GM12878 (cell line): ENCODE measurements at regions not wholly inside any gene's neighbourhood (a gene's known extent, or its start where the extent isn't known, plus 50 kb on each side); places are given as distances from the start of the nearest gene placed in this dataset.

ENCODE experiments used
- ATAC-seq: fragments of 200-7000 bp; cut with Tn5 transposase; 3 replicates; pipeline ENCODE4 v1.9.1; 2020; ENCODE audit warnings: mild to moderate bottlenecking, moderate library complexity
- BruUV-seq: library from RNA; stranded (reverse); fragments of 400-500 nt; replicated peaks from 2 replicates; lab custom pipeline; 2021; lab: Mats Ljungman, UMichigan
- CTCF ChIA-PET: fragments of 300-600 bp; sonication (Branson Sonifier 250); formaldehyde crosslinking; extraction: SDS; loops from one replicate; lab custom pipeline; 2021; ENCODE audit warnings: inconsistent platforms; lab: Yijun Ruan, JAX
- POLR2A ChIA-PET: fragments of 350-600 bp; formaldehyde crosslinking; extraction: SDS; loops from one replicate; lab custom pipeline; 2021; ENCODE audit warnings: inconsistent platforms; lab: Charles Lee
- RAD21 ChIA-PET: fragments of 300-600 bp; sonication (Branson Sonifier 250); formaldehyde crosslinking; loops from one replicate; lab custom pipeline; 2023; ENCODE audit warnings: antibody characterized with exemption; ENCODE audit not compliant: unreplicated experiment; lab: Charles Lee
- SMC1A ChIA-PET: fragments of 300-600 bp; sonication (Branson Sonifier 250); formaldehyde crosslinking; loops from one replicate; lab custom pipeline; 2023; ENCODE audit not compliant: unreplicated experiment, uncharacterized antibody; lab: Charles Lee
- DNase-seq: peaks from one replicate; pipeline ENCODE4 v3.0.0-alpha.2; 2011; ENCODE audit warnings: low read depth, low spot score
- FAIRE-seq: peaks from 3 replicates; lab custom pipeline; 2011; peaks lifted over from hg19 to GRCh38; lab: Jason Lieb, UNC
- H2AFZ ChIP-seq: 2 replicates; pipeline ENCODE4 v1.6.0; 2011; ENCODE audit warnings: low read depth, low read length, control low read depth; ENCODE audit not compliant: control insufficient read depth
- H3K27ac ChIP-seq: 2 replicates; pipeline ENCODE4 v1.5.1; 2011; ENCODE audit warnings: control low read depth; ENCODE audit not compliant: control insufficient read depth, insufficient read depth
- H3K27me3 ChIP-seq, 2 experiments: replicated peaks in 1 of 2; 2 replicates each; pipeline versions ENCODE4 v1.6.0 to v1.6.1; 2011; ENCODE audit warnings: low read length in 1 of 2; ENCODE audit not compliant: control insufficient read depth in 2 of 2, insufficient read depth in 2 of 2
- H3K36me3 ChIP-seq, 2 experiments: 2 replicates each; pipeline ENCODE4 v1.5.1; 2011; ENCODE audit warnings: low read length in 1 of 2; ENCODE audit not compliant: control insufficient read depth in 2 of 2, insufficient read depth in 2 of 2
- H3K4me1 ChIP-seq: 2 replicates; pipeline ENCODE4 v1.6.1; 2011; ENCODE audit warnings: mild to moderate bottlenecking, low read length, moderate library complexity, mixed read lengths; ENCODE audit not compliant: control insufficient read depth, insufficient read depth
- H3K4me2 ChIP-seq: 2 replicates; pipeline ENCODE4 v1.6.0; 2011; ENCODE audit warnings: control low read depth; ENCODE audit not compliant: control insufficient read depth, insufficient read depth
- H3K4me3 ChIP-seq: fragments of 200-600 bp; sonication (generic); 2 replicates; pipeline ENCODE4 v1.5.1; 2016
- H3K79me2 ChIP-seq: 2 replicates; pipeline ENCODE4 v1.6.0; 2011; ENCODE audit warnings: low read length; ENCODE audit not compliant: control insufficient read depth, insufficient read depth
- H3K9ac ChIP-seq: 2 replicates; pipeline ENCODE4 v1.8.0; 2011; ENCODE audit warnings: low read length, control low read depth, mixed read lengths; ENCODE audit not compliant: control insufficient read depth, insufficient read depth
- H3K9me3 ChIP-seq: replicated peaks from 3 replicates; pipeline ENCODE4 v1.5.1; 2011; ENCODE audit warnings: mild to moderate bottlenecking, low read length; ENCODE audit not compliant: control insufficient read depth, insufficient read depth
- H4K20me1 ChIP-seq: 2 replicates; pipeline ENCODE4 v1.6.0; 2011; ENCODE audit not compliant: control insufficient read depth, insufficient read depth
- ASH2L ChIP-seq: fragments of 300-600, 200-600 bp; sonication (generic); IDR thresholded peaks from 2 replicates; pipeline ENCODE4 v1.6.1; 2017; ENCODE audit warnings: low read depth, mild to moderate bottlenecking, borderline replicate concordance
- CREB1 ChIP-seq: IDR thresholded peaks from 2 replicates; pipeline ENCODE4 v1.6.1; 2012; ENCODE audit warnings: low read depth, mild to moderate bottlenecking, inconsistent platforms
- HDAC6 ChIP-seq: fragments of 200-600 bp; sonication (generic); IDR thresholded peaks from one replicate; pipeline ENCODE4 v1.8.0; 2017; ENCODE audit warnings: antibody characterized with exemption; ENCODE audit not compliant: unreplicated experiment
- IRF4 ChIP-seq: IDR thresholded peaks from 2 replicates; pipeline ENCODE4 v1.6.1; 2011; ENCODE audit warnings: low read depth, low read length
- MXI1 ChIP-seq: fragments of 150-350 bp; IDR thresholded peaks from 2 replicates; pipeline ENCODE4 v1.6.1; 2011; ENCODE audit warnings: low read depth, mild to moderate bottlenecking, inconsistent platforms, low read length, improper control_type of control experiment
- RAD21 ChIP-seq: IDR thresholded peaks from 2 replicates; pipeline ENCODE4 v1.6.1; 2011; ENCODE audit warnings: mild to moderate bottlenecking, low read depth, low read length, moderate library complexity; ENCODE audit not compliant: insufficient read depth
- RBBP5 ChIP-seq: fragments of 200-600 bp; sonication (generic); conservative IDR thresholded peaks from 2 replicates; pipeline ENCODE4 v1.6.1; 2016
- RELA ChIP-seq: fragments of 450-650 bp; IDR thresholded peaks from 2 replicates; pipeline ENCODE4 v1.8.0; 2014; ENCODE audit warnings: borderline replicate concordance; ENCODE audit not compliant: partially characterized antibody
- TAF1 ChIP-seq: IDR thresholded peaks from 2 replicates; pipeline ENCODE4 v1.6.1; 2011; ENCODE audit warnings: mild to moderate bottlenecking, low read depth, low read length, borderline replicate concordance
- TBL1XR1 ChIP-seq: IDR thresholded peaks from 2 replicates; pipeline ENCODE4 v1.6.1; 2012; ENCODE audit warnings: low read depth, low read length, improper control_type of control experiment
- YY1 ChIP-seq: IDR thresholded peaks from 2 replicates; pipeline ENCODE4 v1.6.1; 2011; ENCODE audit warnings: low read depth, mild to moderate bottlenecking, low read length
- ZBTB33 ChIP-seq: fragments of 450-650 bp; IDR thresholded peaks from 2 replicates; pipeline ENCODE4 v1.6.1; 2017; ENCODE audit warnings: mild to moderate bottlenecking
- WGBS: methylation state at CpG from one replicate; pipeline ENCODE4 v1.1.6; 2016; ENCODE audit warnings: low lambda C conversion rate; ENCODE audit not compliant: insufficient replicate concordance, insufficient coverage; ENCODE audit errors: missing lambda C conversion rate; 5-methylcytosine and 5-hydroxymethylcytosine counted together
- in situ Hi-C: fragments of 300-500 bp; cut with MboI; formaldehyde crosslinking; loops from 9 replicates; pipeline ENCODE4 v1.14.3; 2018; ENCODE audit warnings: mixed read lengths
- intact Hi-C: fragments of 100-400 bp; cut with micrococcal nuclease; formaldehyde crosslinking; loops from one replicate; pipeline ENCODE4 v1.14.2; 2022; ENCODE audit not compliant: unreplicated experiment
- TF ChIP-seq, protein P1 (sequence below): fragments of 450-650 bp; IDR thresholded peaks from 2 replicates; pipeline ENCODE4 v1.6.1; 2016; ENCODE audit warnings: mild to moderate bottlenecking
- TF ChIP-seq, protein P2 (sequence below): fragments of 450-650 bp; IDR thresholded peaks from 2 replicates; pipeline ENCODE4 v1.6.1; 2017; ENCODE audit warnings: borderline replicate concordance
- TF ChIP-seq, protein P3 (sequence below): fragments of 450-650 bp; formaldehyde crosslinking; IDR thresholded peaks from 2 replicates; pipeline ENCODE4 v1.4.0; 2022; ENCODE audit warnings: mild to moderate bottlenecking, moderate library complexity
- TF ChIP-seq, protein P4 (sequence below): fragments of 450-650 bp; IDR thresholded peaks from 2 replicates; pipeline ENCODE4 v1.6.1; 2014; ENCODE audit warnings: mild to moderate bottlenecking

- Histone ChIP-seq H3K9ac (no peak overlapping the region), H3K4me3 (no peak overlapping the region), H3K27me3 (no peaks in the 10 kb centered on the region), H3K36me3 (no peaks in the 10 kb centered on the region), H3K27ac (no peak overlapping the region), H4K20me1 (no peaks in the 10 kb centered on the region), H3K79me2 (no peaks in the 10 kb centered on the region), H3K4me1 (no peaks in the 10 kb centered on the region), H2AFZ (no peak overlapping the region), H3K4me2 (no peak overlapping the region), H3K9me3 (no peaks in the 10 kb centered on the region)
- intact Hi-C loops: no loop called here
- in situ Hi-C loops: no loop called here
- 0% methylated on average over 1 of the region's 1 CpG for WGBS
- FAIRE-seq (no peak), ATAC-seq (no peak), DNase-seq (no peak)
- CTCF ChIA-PET: no interaction called here
- SMC1A ChIA-PET: no interaction called here
- POLR2A ChIA-PET: no interaction called here
- RAD21 ChIA-PET: no interaction called here
- BruUV-seq: no TSS peak
- TF ChIP-seq ZBTB33 (no peak), RELA (no peak), IRF4 (no peak), RAD21 (no peak), ASH2L (no peak), TAF1 (no peak), CREB1 (no peak), MXI1 (no peak), RBBP5 (no peak), YY1 (no peak), TBL1XR1 (no peak), HDAC6 (no peak)
- TF ChIP-seq, protein P1, sequence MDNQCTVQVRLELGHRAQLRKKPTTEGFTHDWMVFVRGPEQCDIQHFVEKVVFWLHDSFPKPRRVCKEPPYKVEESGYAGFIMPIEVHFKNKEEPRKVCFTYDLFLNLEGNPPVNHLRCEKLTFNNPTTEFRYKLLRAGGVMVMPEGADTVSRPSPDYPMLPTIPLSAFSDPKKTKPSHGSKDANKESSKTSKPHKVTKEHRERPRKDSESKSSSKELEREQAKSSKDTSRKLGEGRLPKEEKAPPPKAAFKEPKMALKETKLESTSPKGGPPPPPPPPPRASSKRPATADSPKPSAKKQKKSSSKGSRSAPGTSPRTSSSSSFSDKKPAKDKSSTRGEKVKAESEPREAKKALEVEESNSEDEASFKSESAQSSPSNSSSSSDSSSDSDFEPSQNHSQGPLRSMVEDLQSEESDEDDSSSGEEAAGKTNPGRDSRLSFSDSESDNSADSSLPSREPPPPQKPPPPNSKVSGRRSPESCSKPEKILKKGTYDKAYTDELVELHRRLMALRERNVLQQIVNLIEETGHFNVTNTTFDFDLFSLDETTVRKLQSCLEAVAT: no peak
- TF ChIP-seq, protein P2, sequence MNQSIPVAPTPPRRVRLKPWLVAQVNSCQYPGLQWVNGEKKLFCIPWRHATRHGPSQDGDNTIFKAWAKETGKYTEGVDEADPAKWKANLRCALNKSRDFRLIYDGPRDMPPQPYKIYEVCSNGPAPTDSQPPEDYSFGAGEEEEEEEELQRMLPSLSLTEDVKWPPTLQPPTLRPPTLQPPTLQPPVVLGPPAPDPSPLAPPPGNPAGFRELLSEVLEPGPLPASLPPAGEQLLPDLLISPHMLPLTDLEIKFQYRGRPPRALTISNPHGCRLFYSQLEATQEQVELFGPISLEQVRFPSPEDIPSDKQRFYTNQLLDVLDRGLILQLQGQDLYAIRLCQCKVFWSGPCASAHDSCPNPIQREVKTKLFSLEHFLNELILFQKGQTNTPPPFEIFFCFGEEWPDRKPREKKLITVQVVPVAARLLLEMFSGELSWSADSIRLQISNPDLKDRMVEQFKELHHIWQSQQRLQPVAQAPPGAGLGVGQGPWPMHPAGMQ: no peak
- TF ChIP-seq, protein P3, sequence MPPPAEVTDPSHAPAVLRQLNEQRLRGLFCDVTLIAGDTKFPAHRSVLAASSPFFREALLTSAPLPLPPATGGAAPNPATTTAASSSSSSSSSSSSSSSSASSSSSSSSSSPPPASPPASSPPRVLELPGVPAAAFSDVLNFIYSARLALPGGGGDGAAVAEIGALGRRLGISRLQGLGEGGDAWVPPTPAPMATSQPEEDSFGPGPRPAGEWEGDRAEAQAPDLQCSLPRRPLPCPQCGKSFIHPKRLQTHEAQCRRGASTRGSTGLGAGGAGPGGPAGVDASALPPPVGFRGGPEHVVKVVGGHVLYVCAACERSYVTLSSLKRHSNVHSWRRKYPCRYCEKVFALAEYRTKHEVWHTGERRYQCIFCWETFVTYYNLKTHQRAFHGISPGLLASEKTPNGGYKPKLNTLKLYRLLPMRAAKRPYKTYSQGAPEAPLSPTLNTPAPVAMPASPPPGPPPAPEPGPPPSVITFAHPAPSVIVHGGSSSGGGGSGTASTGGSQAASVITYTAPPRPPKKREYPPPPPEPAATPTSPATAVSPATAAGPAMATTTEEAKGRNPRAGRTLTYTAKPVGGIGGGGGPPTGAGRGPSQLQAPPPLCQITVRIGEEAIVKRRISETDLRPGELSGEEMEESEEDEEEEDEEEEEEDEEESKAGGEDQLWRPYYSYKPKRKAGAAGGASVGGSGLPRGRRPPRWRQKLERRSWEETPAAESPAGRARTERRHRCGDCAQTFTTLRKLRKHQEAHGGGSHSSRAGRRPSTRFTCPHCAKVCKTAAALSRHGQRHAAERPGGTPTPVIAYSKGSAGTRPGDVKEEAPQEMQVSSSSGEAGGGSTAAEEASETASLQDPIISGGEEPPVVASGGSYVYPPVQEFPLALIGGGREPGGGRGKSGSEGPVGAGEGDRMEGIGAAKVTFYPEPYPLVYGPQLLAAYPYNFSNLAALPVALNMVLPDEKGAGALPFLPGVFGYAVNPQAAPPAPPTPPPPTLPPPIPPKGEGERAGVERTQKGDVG (CRISPR knock-in tag): no peak
- TF ChIP-seq, protein P4, sequence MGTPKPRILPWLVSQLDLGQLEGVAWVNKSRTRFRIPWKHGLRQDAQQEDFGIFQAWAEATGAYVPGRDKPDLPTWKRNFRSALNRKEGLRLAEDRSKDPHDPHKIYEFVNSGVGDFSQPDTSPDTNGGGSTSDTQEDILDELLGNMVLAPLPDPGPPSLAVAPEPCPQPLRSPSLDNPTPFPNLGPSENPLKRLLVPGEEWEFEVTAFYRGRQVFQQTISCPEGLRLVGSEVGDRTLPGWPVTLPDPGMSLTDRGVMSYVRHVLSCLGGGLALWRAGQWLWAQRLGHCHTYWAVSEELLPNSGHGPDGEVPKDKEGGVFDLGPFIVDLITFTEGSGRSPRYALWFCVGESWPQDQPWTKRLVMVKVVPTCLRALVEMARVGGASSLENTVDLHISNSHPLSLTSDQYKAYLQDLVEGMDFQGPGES: no peak
Measured at GRCh38 chr3:164221297-164221696, 857.0 kb downstream of the SI start.
